HG02870 (cell line): ENCODE measurements at regions not wholly inside any gene's neighbourhood (a gene's known extent, or its start where the extent isn't known, plus 50 kb on each side); places are given as distances from the start of the nearest gene placed in this dataset.
"Not testable (repeated sequence)": the region's sequence is repeated elsewhere in the genome, so short reads cannot be mapped to it uniquely, and the experiment has no call there.

Experiments used
- ATAC-seq: cut with Tn5 transposase; IDR thresholded peaks from one replicate; pipeline ENCODE4 v1.9.1; 2021; ENCODE audit warnings: mild to moderate bottlenecking, moderate library complexity; ENCODE audit not compliant: unreplicated experiment

DNA sequence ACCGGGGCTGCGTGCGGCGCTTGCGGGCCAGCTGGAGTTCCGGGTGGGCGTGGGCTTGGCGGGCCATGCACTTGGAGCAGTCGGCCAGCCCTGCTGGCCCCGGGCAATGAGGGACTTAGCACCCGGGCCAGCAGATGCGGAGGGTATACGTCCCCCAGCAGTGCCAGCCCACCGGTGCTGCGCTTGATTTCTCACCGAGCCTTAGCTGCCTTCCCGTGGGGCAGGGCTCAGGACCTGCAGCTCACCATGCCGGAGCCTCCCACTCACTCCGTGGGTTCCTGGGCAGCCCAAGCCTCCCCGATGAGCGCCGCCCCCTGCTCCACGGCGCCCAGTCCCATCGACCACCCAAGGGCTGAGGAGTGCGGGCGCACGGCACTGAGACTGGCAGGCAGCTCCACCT, 51.4 kb upstream of the INPP4B start:
- ATAC-seq: not testable (repeated sequence)

DNA sequence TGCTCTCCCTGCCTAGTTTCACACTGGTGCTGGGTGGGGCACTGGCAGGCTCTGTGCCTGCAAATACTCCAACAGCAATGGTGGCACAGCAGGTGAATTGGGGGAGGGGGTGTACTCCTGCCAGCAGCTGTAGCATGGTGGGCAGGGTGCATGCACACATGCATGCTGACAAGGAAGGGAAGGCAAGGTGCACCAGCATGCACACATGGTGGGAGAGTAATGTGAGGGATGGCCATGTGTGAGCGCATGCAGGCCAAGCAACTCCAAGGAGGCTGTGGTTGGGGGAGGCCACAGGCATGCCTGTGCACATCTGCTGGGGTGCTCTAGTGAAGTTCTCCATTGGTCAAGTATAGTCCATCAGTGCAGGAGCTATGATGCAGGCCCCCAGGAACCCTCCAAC, 54.5 kb upstream of the INPP4B start:
- ATAC-seq: no peak

DNA sequence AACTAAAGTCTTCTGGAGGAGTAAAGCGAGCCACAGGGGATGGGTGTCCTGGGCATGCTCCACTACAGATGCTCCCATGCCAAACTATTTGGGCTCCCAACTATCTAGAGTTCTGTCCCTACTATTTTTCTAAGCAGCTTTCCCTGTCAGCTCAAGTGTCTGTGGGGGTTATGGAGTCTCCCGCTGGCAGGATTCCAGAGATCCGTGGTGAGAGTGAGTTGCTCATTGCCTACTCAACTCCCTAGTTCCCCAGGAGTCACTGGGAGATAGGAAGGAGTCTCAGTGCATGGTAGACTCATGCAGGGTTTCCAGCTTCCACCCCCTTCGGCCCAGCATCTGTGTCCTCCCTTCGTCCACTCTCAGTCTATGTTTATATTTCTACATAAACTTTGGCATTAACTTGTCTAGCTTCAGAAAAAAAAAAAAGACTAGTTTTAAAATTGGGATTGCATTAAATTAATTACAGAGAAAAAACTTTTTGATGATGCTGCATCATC, 55.1 kb upstream of the INPP4B start:
- no peak for ATAC-seq

DNA sequence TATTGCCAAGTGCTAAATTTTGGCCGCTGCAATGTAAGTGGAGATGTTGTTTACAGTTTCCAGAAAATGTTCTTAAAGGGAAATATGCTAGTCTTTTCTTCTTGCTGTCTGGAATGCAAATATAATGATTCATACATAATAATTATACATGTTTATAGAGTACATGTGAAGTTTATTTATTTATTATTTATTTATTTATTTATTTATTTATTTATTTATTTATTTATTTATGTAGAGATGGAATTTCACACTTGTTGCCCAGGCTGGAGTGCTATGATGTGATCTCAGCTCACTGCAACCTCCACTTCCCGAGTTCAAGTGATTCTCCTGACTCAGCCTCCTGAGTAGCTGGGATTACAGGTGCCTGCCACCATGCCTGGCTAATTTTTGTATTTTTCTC, 57.5 kb upstream of the INPP4B start:
- ATAC-seq: not testable (repeated sequence)

DNA sequence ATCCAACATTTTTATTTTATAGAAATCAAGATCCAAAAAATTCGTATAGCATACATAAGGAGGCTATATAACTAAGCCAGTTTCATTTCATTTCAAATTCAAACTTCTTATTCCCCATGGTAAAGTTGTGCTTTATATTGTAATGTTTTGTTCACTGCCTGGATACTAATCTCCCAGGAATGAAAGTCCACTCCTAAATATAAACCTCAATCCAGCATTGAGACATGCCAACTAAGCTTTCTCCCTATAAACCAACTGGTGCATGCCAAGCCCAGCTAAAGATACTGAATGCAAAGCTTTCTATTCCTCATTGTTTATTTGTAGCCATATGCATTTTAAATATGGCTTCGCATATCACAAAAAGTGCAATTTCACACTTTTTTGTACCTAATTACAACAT, 63.8 kb upstream of the INPP4B start:
- no peak for ATAC-seq

DNA sequence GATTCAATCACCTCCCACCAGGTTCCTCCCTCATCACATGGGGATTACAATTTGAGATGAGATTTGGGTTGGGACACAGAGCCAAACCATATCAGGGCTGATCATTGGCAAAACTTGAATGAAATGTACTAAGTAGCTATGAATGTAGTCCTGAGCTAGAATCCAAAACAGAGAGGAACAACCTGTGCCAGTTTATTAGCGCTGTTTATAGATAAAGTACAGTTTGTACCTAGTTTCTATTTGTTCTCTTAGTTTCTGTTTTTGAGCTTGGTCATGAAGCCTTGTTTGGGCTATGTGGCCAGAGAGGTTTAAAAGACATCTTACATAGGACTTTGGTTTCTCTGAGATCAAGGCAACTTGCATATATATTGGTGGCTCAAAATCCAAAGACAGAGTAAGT, 66.9 kb upstream of the INPP4B start:
- ATAC-seq: no peak

DNA sequence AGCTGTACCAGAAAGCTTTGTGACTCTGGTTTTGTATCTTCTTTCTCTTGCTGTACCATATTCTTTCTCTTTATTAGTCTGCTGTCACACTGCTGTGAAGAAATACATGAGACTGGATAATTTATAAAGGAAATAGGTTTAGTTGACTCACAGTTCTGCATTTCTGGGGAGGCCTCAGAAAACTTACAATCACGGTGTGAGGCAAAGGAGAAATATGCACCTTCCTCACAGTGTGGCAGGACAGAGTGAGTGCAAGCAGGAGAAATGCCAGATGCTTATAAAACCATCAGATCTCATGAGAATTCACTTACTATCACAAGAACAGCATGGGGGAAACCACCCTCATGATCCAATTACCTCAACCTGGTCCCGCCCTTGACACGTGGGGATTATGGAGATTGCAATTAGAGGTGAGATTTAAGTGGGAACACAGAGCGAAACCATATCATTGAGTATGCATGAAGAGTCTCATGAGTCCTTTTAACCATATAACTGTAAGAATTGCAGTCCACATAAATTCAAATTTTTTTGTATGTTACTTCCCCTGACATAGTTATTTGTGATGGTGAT, 67.4 kb upstream of the INPP4B start:
- ATAC-seq: no peak

DNA sequence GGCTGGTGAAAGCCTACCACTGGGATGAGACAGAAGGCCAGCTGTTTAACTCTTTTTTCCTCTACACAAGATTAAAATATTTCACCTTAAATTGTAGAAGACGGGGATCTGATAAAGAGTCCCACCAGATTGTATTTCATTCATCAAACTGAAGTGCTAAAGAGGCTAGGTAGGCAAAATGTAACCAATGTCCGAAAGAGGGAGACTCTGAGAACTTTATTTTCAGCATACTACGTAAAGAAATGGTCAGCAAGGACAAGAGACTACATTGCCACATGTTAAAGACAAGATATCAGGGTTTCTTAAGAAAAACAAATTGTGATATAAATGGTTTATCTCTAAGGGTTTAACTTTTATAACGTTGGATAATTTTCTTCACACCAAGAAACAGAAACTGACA, 71.6 kb upstream of the INPP4B start:
- ATAC-seq: no peak

DNA sequence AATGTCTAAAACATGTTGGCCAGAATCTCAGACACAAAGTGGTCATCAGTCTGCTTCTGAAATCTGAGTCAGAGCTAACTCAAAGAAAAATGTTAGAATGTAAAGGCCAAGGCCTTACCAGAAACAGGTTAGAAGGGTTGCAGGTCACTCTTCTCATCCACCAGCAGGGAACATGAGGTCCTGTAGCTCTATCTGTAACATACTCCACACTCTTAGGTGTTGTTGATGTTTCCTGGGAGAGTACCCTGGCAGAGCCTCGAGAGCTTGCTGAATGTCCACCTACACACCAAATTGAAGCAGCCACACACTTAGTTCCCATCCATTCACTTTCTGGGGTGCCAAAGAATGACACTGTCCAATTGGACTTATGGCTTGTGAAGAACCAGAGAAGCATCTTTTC, 76.6 kb upstream of the INPP4B start:
- no peak for ATAC-seq

DNA sequence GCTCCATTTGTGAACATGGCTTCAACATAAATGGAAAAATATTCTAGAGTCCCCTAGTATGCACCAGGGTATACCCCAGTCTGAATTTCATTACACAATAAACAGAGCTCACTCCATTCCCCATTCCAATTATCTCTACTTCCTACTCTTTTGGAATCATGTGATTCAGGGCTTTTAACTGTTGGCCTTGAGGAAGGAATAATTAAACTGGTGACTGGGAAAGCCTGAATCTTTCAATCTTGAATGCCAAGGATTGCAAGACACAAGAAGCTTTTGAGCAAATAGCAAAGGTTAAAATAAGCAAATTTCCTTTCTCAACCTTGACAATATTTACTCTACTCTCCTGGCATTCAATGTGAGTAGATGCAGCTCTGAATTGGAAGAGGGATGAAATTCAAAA, 77.5 kb upstream of the INPP4B start:
- ATAC-seq: no peak

DNA sequence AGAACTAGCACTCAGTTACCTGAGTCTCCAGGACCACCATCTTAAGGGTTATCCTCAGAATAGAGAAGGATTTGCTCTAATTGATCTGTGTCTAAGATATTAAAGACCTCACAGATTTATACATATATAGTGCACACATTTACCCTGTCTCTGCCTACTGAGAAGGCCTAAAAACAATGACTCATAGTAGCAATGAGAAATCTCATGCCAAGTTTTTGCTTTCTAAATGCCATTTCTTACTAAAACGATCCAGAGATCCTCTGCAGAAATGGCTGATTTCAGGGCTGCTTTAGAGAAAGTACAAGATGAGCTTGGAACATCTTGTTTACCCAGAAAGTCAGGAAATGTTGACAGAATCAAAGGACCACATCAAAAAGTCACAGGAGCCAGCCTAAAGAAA, 79.1 kb upstream of the INPP4B start:
- no peak for ATAC-seq

DNA sequence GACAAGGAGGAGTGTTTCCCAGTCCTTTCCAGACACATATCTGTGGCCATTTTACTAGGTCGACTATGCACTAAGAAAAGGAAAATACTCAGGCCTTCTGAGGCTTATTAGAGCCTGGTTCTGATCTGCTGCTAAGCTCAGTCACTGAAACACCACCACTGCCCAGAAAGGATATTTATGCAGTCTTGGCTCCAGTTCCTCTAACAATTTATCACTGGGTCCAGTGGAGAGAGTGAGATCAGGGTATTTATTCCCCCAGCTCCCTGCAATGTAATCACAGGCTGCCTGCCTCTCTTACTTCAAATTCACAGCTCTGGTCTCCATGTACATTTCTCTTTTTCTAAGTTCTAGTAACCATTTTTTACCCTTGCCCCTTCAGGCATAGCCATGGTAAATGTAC, 81.6 kb upstream of the INPP4B start:
- no peak for ATAC-seq

DNA sequence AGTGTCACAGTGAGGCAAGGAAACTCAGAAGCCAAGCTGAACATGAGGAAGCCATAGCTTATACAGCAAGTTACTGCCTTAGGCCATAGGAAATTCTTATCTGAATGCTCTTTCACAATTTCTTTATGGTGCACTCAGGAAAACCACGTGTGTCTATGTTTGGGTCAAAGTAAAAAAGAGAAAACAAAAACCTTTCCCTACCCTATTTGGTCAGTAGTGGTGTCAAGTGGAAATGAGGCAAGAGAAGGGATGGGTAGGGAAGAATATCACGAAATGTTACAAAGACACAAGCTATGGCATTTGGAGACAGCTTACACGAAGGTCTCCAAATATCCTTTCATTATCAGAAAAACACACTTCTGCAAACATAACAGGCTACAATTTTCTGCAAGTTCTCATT, 83.4 kb upstream of the INPP4B start:
- no peak for ATAC-seq

DNA sequence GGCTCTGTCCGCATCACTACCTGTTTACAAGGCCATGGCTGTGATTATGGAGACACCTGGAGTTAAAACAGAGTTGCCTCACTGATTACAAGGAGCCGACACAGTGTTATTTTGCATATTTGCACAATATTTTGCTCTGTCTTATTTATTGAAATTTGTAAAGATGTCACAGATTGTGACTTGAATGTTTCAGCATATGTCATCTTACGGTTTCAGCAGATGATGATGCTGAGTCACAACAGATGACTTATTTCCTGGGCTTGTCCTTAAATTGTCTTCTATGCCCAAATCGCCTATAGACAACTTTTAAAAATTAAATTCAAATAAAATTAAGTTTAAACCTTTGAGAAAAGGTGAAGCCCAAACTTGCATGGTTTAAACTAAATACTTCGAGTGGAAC, 87.1 kb upstream of the INPP4B start:
- ATAC-seq: no peak

DNA sequence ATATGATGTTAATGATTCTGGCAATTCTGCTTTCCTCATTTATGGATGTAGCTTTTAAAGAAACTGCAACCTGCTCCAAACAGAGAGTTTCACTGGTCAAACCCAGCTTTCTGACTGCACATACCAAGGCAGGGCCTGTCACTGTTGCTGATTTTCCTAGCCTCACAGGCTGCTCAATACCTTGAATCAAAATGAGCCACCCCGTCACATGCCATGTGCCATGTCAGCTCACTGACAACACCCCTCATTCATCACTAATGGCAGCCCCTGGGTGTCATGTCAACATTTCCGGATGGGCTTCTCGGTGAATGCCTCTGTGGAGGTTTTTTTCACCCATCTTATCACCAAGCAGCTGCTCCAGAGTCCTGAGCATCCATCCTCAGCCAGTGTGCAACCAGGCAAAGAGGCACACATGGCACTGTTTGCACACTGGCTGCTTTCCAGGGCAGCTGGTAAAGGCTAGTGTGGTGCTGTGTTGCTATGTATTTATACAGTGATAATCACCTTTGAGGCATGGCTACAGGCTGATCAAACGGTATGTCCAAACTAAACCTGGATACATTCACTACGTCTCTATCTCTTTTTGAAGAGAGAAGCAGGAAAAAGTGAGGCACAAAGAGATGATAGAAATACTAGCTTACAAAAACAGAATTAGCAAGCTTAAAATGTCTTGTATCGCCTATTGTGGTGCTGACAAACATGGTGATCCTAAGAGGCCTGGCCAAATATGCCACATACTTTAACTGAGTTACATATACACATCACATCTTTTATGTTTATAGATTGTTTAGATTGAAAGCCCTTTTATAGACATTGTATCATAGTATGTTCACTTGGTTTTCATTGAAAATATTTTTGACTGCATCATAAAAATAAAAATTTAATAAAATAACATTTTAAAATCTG, 94.6 kb upstream of the INPP4B start:
- ATAC-seq: no peak

DNA sequence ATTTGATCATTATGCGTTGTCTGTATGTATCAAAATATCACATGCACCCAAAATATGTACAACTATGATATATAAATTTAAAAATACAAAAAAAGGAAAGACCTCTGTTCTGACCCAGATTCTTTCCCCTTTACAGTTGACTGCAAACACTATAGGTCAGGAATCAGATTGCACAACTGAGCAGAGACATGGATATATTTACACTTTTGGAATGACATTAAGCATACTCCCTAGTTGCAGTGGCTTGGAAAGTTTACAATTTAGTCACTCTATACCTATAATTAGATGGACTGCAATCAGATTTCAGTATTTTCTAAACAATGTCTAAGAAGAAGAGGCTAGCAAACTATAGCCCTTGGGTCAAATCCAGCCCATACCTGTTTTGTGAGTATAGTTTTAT, 98.5 kb upstream of the INPP4B start:
- no peak for ATAC-seq

DNA sequence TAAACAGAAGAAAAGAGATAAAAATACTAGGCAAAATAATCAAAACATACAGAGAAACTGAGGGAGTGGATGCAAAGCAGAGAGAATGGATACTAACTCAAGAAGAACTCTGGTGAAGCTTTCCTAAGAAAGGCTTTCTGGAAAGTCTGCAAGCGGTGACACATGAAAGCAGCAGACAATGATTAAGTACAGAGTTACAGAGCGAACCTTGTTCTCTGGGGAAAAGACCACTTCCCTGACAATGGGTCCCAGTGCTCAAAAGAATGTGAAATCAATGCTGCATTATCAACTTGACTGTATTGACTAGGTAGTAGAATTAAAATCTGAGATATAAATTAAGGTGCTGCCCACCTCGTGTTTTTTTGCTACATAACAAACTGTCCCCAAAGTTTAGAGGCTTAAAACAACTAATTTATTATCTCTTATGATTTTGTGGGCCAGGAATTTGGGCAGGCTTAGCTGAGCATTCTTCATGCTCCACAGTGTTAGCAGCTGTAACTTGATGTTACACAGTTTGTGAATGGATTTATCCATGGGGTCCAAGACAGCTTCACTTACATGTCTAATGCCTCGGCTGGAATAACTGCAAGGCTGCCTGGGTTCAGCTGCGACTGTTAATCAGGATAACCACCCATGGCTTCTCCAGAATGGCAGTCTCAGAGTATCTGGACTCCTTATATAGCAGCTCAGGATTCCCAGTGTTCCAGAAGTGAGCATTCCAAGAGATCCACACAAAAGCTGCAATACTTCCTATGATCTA, 106.9 kb upstream of the INPP4B start:
- no peak for ATAC-seq

DNA sequence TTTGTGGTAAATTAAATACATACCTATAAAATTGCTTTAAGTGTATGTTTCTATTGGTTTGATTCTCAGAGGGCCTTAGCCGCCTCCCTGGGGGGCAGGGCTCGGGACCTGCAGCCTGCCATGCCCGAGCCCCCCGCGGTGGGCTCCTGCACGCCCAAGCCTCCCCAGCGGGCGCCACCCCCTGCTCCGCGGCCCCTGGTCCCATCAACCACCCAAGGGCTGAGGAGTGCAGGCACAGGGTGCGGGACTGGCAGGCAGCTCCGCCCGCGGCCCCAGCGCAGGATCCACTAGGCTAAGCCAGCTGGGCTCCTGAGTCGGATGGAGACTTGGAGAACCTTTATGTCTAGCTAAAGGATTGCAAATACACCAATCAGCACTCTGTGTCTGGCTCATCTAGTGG, 108.3 kb upstream of the INPP4B start:
- no peak for ATAC-seq

DNA sequence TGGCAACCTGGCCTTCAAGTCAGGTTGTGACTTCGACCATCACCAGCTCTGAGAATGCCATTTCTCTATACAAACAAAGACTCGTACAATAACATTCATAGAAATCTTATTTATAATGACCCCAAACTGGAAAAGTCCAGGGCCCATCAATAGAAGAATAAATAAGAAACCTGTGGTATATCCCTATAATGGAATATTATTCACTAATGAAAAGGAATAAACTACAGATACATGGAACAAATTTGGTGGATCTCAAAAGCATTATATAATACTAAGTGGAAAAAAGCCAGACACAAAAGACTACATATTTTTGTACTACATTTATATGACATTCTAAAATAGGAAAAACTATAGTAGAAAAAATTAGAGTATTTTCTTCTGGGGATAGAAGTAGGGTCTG, 109.4 kb upstream of the INPP4B start:
- no peak for ATAC-seq

DNA sequence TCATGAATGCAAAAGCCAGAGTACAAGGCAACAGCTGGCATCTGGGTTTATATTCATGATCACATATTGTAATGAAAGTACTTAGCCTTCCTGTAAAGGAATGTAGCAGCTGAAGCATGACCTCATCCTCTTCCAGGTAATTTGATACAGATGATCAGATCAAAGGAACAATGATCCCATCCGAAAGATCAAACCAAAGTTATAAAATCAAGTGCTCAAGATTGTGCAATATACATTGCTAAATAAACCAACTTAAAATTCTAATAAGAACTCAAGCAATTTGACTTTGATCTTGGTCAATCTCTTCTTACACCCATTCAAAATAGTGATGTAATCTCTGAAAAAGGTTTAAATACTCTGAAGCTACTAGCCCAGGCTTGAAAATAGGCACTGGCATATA, 113.1 kb upstream of the INPP4B start:
- ATAC-seq: no peak

DNA sequence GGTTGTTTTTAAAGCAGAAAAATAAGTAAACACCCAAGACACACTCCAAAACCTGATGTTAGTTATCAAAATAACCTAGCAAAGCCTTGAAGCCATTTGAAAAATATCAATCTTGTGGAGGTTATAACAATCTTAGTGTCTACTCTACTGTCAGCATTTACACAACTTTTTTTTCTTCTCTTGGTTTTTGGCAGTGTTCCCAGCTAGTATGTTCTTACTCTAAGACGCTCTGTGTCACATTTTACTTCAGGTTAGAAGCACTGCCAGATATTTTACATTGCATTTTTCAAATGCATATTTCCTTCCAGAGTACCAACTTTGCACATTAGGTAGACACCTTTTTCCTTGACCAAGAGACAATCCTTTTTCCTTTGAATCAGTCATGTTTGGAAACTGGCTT, 114.0 kb upstream of the INPP4B start:
- ATAC-seq: no peak
